AG04449 (cell line): ENCODE measurements at regions not wholly inside any gene's neighbourhood (a gene's known extent, or its start where the extent isn't known, plus 50 kb on each side); places are given as distances from the start of the nearest gene placed in this dataset.

Source experiments
- CTCF ChIA-PET: fragments of 350-600 bp; formaldehyde crosslinking; extraction: SDS; loops from one replicate; lab custom pipeline; 2021; ENCODE audit warnings: antibody characterized with exemption; lab: Yijun Ruan, JAX
- POLR2A ChIA-PET: fragments of 400-600, 350-600 bp; formaldehyde crosslinking; extraction: SDS; loops from one replicate; lab custom pipeline; 2020; ENCODE audit warnings: antibody characterized with exemption, inconsistent platforms; lab: Yijun Ruan, JAX
- DNase-seq: peaks from one replicate; pipeline ENCODE4 v3.0.0-alpha.2; 2010; ENCODE audit warnings: low read depth, low spot score
- H3K4me3 ChIP-seq: 2 replicates; pipeline ENCODE4 v1.5.1; 2011; ENCODE audit warnings: low read depth, mild to moderate bottlenecking, control low read depth, low read length
- TF ChIP-seq, protein P1 (sequence below): IDR thresholded peaks from one replicate; pipeline ENCODE4 v1.5.1; 2011; ENCODE audit warnings: mild to moderate bottlenecking, moderate library complexity, low read length, control low read depth, inconsistent platforms; ENCODE audit not compliant: insufficient read depth; ENCODE audit errors: missing control alignments

DNA sequence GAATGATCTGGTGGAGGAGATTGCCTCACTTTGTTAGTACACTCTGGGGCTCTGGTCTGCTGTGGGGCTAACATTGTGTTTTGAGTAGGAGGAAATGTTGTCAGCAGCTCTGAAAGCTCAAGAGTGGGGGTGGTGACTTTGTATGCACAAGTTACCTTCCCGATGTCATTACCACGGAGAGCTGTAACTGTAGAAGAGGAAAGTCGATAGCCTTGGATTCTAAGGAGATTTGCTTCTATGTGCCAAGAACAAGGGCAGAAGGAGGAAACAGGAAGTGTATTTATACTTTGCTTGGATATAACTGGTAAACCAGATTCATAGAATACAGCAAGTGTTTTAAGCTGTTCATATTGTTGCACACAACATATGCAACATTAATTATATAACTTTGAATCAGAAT is 196.1 kb downstream of the AMY1C start:
- ChIA-PET POLR2A (no interaction called here), CTCF (no interaction called here)
- H3K4me3 ChIP-seq: no peak overlapping the region
- no peak for DNase-seq
- TF ChIP-seq, protein P1, sequence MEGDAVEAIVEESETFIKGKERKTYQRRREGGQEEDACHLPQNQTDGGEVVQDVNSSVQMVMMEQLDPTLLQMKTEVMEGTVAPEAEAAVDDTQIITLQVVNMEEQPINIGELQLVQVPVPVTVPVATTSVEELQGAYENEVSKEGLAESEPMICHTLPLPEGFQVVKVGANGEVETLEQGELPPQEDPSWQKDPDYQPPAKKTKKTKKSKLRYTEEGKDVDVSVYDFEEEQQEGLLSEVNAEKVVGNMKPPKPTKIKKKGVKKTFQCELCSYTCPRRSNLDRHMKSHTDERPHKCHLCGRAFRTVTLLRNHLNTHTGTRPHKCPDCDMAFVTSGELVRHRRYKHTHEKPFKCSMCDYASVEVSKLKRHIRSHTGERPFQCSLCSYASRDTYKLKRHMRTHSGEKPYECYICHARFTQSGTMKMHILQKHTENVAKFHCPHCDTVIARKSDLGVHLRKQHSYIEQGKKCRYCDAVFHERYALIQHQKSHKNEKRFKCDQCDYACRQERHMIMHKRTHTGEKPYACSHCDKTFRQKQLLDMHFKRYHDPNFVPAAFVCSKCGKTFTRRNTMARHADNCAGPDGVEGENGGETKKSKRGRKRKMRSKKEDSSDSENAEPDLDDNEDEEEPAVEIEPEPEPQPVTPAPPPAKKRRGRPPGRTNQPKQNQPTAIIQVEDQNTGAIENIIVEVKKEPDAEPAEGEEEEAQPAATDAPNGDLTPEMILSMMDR: no peak

DNA sequence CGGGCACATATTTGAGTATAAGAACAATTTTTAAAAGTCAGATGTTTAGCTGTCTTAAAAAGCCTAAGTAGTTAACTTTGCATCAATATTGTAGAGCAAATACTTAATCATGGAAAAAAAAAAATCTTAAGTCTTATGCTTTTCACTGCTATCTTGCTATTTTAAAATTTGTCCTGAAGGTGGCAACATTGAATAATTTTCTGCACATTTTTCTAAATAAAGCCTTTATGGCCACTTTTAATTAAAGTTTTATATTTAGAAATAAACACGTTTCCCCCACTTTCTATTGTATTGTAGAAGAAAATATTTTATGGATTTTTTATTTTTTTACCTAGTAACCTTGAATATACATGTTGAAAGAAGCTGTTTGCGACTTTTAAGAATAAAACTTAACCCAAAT is 198.8 kb downstream of the AMY1C start:
- TF ChIP-seq, protein P1: no peak
- CTCF ChIA-PET: no interaction called here
- no peak for DNase-seq

DNA sequence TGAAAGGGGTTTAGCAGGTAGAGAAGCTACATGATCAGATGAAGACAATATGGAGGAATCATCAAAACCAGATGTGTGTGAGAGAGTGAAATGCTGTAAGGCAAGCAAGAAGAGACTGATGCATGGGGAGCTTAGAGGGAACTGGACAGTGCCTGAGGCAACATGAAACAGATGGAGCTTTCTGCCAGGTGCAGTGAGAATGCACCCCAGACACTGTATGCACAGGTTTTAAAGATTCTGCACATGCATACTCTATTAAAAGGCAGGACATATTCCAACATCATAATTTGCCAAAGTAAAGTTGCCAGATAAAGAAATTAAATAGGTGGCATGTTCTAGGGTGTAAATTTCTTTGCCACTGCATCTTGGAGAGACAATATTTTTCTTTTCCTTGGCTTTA is 200.1 kb downstream of the AMY1C start:
- DNase-seq: no peak

More for the DNA sequence above, 198.8 kb downstream of the AMY1C start:
- no peak overlapping the region for H3K4me3 ChIP-seq
- POLR2A ChIA-PET: no interaction called here

DNA sequence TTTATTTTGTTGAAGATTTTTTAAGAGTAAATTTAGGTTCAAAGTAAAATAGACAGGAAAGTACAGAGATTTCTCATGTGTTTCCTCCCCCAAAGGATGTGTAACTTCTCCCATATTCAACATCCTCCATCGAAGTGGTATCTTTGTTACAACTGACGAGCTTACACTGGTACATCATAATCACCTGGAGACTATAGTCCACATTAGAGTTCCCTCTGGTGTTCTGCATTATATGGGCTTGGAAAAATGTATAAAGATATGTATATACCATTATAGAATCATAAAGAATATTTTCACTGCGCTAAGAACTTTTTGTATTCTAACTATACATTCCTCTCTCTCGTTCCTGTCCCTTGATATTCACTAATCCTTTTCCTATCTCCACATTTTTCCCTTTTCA is 203.7 kb downstream of the AMY1C start:
- ChIA-PET CTCF (no interaction called here), POLR2A (no interaction called here)
- H3K4me3 ChIP-seq: no peak overlapping the region
- TF ChIP-seq, protein P1: no peak
- no peak for DNase-seq

More for the DNA sequence above, 200.1 kb downstream of the AMY1C start:
- H3K4me3 ChIP-seq: no peak overlapping the region
- ChIA-PET POLR2A (no interaction called here), CTCF (no interaction called here)
- TF ChIP-seq, protein P1: no peak

DNA sequence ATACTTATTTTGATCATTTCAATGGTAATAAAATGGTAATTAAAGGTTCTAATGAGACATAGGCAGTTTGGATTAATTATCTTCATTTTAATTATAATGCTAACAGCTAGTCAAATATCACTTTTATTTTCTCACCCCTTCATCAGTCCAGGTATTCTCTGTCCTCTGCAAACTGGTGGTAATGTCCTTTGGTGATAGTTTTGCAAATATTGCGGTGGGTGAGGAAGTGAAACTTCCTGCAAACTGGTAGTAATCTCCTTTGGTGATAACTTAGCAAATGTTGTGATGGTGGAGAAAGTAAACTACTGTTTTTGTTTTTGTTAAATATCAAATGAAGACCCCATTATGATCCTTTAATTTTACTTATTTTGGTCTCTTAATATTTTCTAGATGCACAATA is 209.0 kb downstream of the AMY1C start:
- no peak for DNase-seq
- POLR2A ChIA-PET: no interaction called here
- H3K4me3 ChIP-seq: no peak overlapping the region
- TF ChIP-seq, protein P1: no peak
- CTCF ChIA-PET: no interaction called here

DNA sequence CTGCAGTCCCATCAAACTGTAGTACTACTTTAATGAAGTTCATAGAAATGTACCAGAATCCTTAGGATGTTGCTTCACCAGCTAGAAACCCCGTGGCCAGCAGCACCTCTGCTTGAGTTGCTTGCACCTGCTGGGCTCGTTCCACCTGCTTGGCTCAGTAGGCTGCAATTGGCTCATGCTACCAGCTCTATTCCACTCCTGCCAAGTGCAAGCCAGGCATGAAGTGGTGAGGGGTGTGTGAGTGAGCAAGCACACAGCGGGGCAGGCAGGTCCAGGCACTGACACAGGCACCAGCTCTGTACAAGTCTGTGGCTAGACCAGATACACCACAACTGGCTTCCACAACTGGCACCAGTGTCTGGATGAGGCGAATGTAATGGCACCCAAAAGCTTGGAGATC is 209.9 kb downstream of the AMY1C start:
- ChIA-PET CTCF (no interaction called here), POLR2A (no interaction called here)
- DNase-seq: no peak
- TF ChIP-seq, protein P1: no peak
- H3K4me3 ChIP-seq: no peak overlapping the region
